ENCODE measurements at regions not wholly inside any gene's neighbourhood (a gene's known extent, or its start where the extent isn't known, plus 50 kb on each side); places are given as distances from the start of the nearest gene placed in this dataset.

GRCh38 chr2:19176172-19176852 is 182.1 kb downstream of the OSR1 start:
- TF ChIP-seq CTCF (IDR thresholded peaks at IDR 0.05; ENCODE audit: extremely low read depth in 1 of 2, insufficient read depth in 1 of 2, low read depth in 1 of 2, low read length in 2 of 2), result no peak
- TF ChIP-seq POLR2A (IDR thresholded peaks at IDR 0.05; ENCODE audit: low read depth, low read length), result no peak
- no peak for TF ChIP-seq POLR2AphosphoS5 (IDR thresholded peaks at IDR 0.05; ENCODE audit: insufficient read depth, low read depth, low read length)
- no peak for TF ChIP-seq EZH2 (IDR thresholded peaks at IDR 0.05; ENCODE audit: borderline replicate concordance, low read depth, low read length, severe bottlenecking)

Measured in endothelial cell of umbilical vein (primary cell).